ENCODE measurements at regions not wholly inside any gene's neighbourhood (a gene's known extent, or its start where the extent isn't known, plus 50 kb on each side); places are given as distances from the start of the nearest gene placed in this dataset.

- no peak for TF ChIP-seq RAD21 (conservative IDR thresholded peaks at IDR 0.05)
- TF ChIP-seq CTCF (IDR thresholded peaks at IDR 0.05; ENCODE audit: poor library complexity, severe bottlenecking) = no peak
- TF ChIP-seq, protein P1, sequence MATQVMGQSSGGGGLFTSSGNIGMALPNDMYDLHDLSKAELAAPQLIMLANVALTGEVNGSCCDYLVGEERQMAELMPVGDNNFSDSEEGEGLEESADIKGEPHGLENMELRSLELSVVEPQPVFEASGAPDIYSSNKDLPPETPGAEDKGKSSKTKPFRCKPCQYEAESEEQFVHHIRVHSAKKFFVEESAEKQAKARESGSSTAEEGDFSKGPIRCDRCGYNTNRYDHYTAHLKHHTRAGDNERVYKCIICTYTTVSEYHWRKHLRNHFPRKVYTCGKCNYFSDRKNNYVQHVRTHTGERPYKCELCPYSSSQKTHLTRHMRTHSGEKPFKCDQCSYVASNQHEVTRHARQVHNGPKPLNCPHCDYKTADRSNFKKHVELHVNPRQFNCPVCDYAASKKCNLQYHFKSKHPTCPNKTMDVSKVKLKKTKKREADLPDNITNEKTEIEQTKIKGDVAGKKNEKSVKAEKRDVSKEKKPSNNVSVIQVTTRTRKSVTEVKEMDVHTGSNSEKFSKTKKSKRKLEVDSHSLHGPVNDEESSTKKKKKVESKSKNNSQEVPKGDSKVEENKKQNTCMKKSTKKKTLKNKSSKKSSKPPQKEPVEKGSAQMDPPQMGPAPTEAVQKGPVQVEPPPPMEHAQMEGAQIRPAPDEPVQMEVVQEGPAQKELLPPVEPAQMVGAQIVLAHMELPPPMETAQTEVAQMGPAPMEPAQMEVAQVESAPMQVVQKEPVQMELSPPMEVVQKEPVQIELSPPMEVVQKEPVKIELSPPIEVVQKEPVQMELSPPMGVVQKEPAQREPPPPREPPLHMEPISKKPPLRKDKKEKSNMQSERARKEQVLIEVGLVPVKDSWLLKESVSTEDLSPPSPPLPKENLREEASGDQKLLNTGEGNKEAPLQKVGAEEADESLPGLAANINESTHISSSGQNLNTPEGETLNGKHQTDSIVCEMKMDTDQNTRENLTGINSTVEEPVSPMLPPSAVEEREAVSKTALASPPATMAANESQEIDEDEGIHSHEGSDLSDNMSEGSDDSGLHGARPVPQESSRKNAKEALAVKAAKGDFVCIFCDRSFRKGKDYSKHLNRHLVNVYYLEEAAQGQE (IDR thresholded peaks at IDR 0.05; ENCODE audit: borderline replicate concordance) = no peak
- no peak for TF ChIP-seq EZH2 (IDR thresholded peaks at IDR 0.05; ENCODE audit: borderline replicate concordance, insufficient read depth, low read length, poor library complexity, severe bottlenecking)
Observed at GRCh38 chr12:61385771-61386170, 874.4 kb upstream of the USP15 start.

All from neural cell (in vitro differentiated cells).